Glutamatergic neuron (in vitro differentiated cells): ENCODE measurements at regions not wholly inside any gene's neighbourhood (a gene's known extent, or its start where the extent isn't known, plus 50 kb on each side); places are given as distances from the start of the nearest gene placed in this dataset.

ENCODE experiments used
- DNase-seq: peaks from one replicate; pipeline ENCODE4 v3.0.0; 2022
- H3K27ac Mint-ChIP-seq: one replicate; pipeline ENCODE4 v1.8.0; 2020; ENCODE audit warnings: mild to moderate bottlenecking, mixed read lengths, inconsistent platforms; ENCODE audit not compliant: unreplicated experiment
- H3K27me3 Mint-ChIP-seq: one replicate; pipeline ENCODE4 v1.8.0; 2020; ENCODE audit warnings: mild to moderate bottlenecking, moderate library complexity, mixed read lengths, inconsistent platforms; ENCODE audit not compliant: unreplicated experiment
- H3K36me3 Mint-ChIP-seq: one replicate; pipeline ENCODE4 v1.8.0; 2020; ENCODE audit warnings: mild to moderate bottlenecking, mixed read lengths, inconsistent platforms; ENCODE audit not compliant: unreplicated experiment
- H3K4me1 Mint-ChIP-seq: one replicate; pipeline ENCODE4 v1.8.0; 2020; ENCODE audit warnings: mild to moderate bottlenecking, low read depth, mixed read lengths, inconsistent platforms; ENCODE audit not compliant: unreplicated experiment
- H3K4me3 Mint-ChIP-seq: one replicate; pipeline ENCODE4 v1.8.0; 2020; ENCODE audit warnings: mild to moderate bottlenecking, mixed read lengths, inconsistent platforms; ENCODE audit not compliant: unreplicated experiment
- H3K9me3 Mint-ChIP-seq: one replicate; pipeline ENCODE4 v1.8.0; 2020; ENCODE audit warnings: mild to moderate bottlenecking, moderate library complexity, mixed read lengths, inconsistent platforms; ENCODE audit not compliant: unreplicated experiment
- TF ChIP-seq, protein P1 (sequence below): fragments of 200-600 bp; sonication (generic); IDR thresholded peaks from one replicate; pipeline ENCODE4 v1.5.0; 2021; ENCODE audit not compliant: partially characterized antibody, unreplicated experiment

- Mint-ChIP-seq H3K27me3 (no peaks in the 10 kb centered on the region), H3K27ac (no peak overlapping the region), H3K4me3 (no peak overlapping the region), H3K9me3 (peaks cover 20% of the 10 kb centered on the region), H3K4me1 (no peaks in the 10 kb centered on the region), H3K36me3 (no peaks in the 10 kb centered on the region)
- TF ChIP-seq, protein P1, sequence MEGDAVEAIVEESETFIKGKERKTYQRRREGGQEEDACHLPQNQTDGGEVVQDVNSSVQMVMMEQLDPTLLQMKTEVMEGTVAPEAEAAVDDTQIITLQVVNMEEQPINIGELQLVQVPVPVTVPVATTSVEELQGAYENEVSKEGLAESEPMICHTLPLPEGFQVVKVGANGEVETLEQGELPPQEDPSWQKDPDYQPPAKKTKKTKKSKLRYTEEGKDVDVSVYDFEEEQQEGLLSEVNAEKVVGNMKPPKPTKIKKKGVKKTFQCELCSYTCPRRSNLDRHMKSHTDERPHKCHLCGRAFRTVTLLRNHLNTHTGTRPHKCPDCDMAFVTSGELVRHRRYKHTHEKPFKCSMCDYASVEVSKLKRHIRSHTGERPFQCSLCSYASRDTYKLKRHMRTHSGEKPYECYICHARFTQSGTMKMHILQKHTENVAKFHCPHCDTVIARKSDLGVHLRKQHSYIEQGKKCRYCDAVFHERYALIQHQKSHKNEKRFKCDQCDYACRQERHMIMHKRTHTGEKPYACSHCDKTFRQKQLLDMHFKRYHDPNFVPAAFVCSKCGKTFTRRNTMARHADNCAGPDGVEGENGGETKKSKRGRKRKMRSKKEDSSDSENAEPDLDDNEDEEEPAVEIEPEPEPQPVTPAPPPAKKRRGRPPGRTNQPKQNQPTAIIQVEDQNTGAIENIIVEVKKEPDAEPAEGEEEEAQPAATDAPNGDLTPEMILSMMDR = no peak
- DNase-seq = no peak
These were observed 777.6 kb downstream of the TBC1D22A start for GRCh38 chr22:47540011-47540410.

- H3K4me3 Mint-ChIP-seq = no peak overlapping the region
- no peaks in the 10 kb centered on the region for H3K27me3 Mint-ChIP-seq
- H3K27ac Mint-ChIP-seq = no peak overlapping the region
- H3K4me1 Mint-ChIP-seq = no peaks in the 10 kb centered on the region
- TF ChIP-seq, protein P1 = no peak
- H3K36me3 Mint-ChIP-seq = peaks cover 1% of the 10 kb centered on the region
- DNase-seq = no peak
- peaks cover 18% of the 10 kb centered on the region for H3K9me3 Mint-ChIP-seq
These were observed 776.9 kb downstream of the TBC1D22A start for GRCh38 chr22:47539374-47539773.

GRCh38 chr22:47535681-47536080, 773.2 kb downstream of the TBC1D22A start:
- TF ChIP-seq, protein P1 = no peak
- Mint-ChIP-seq H3K4me1 (no peaks in the 10 kb centered on the region), H3K36me3 (peaks cover 11% of the 10 kb centered on the region), H3K4me3 (no peak overlapping the region), H3K9me3 (peaks cover 25% of the 10 kb centered on the region), H3K27ac (no peak overlapping the region), H3K27me3 (peaks cover 5% of the 10 kb centered on the region)
- no peak for DNase-seq

- TF ChIP-seq, protein P1 = no peak
- Mint-ChIP-seq H3K4me1 (no peaks in the 10 kb centered on the region), H3K27ac (no peak overlapping the region), H3K9me3 (peaks cover 25% of the 10 kb centered on the region), H3K27me3 (peaks cover 5% of the 10 kb centered on the region), H3K4me3 (no peak overlapping the region), H3K36me3 (peaks cover 11% of the 10 kb centered on the region)
- no peak for DNase-seq
These were observed 772.5 kb downstream of the TBC1D22A start for GRCh38 chr22:47534804-47535410.

- Mint-ChIP-seq H3K4me1 (no peaks in the 10 kb centered on the region), H3K4me3 (no peak overlapping the region), H3K9me3 (peaks cover 25% of the 10 kb centered on the region), H3K27me3 (peaks cover 5% of the 10 kb centered on the region), H3K36me3 (peaks cover 11% of the 10 kb centered on the region), H3K27ac (no peak overlapping the region)
- DNase-seq = no peak
- TF ChIP-seq, protein P1 = no peak
These were observed 771.7 kb downstream of the TBC1D22A start for GRCh38 chr22:47533961-47534803.
